GM23338 (cell line): ENCODE measurements at regions not wholly inside any gene's neighbourhood (a gene's known extent, or its start where the extent isn't known, plus 50 kb on each side); places are given as distances from the start of the nearest gene placed in this dataset.

Source experiments
- ATAC-seq: fragments of 200-7000 bp; cut with Tn5 transposase; 3 replicates; pipeline ENCODE4 v1.9.1; 2020
- DNase-seq: peaks from one replicate; pipeline ENCODE4 v3.0.0-alpha.2; 2015; ENCODE audit warnings: low spot score
- H2AFZ ChIP-seq: fragments of 200-600 bp; sonication (generic); 2 replicates; pipeline ENCODE4 v1.8.0; 2016; ENCODE audit warnings: antibody characterized with exemption, mild to moderate bottlenecking, moderate library complexity
- H3F3A ChIP-seq: fragments of 200-600 bp; sonication (generic); replicated peaks from 2 replicates; pipeline ENCODE4 v1.8.0; 2017; ENCODE audit warnings: antibody characterized with exemption, mixed run types, low read depth
- H3K27ac ChIP-seq: fragments of 200-600 bp; sonication (generic); 2 replicates; pipeline ENCODE4 v1.6.1; 2016; ENCODE audit warnings: low read depth
- H3K27me3 ChIP-seq: fragments of 200-600 bp; sonication (generic); 2 replicates; pipeline ENCODE4 v1.8.0; 2016; ENCODE audit warnings: mild to moderate bottlenecking, mixed run types, moderate library complexity; ENCODE audit not compliant: insufficient read depth
- H3K36me3 ChIP-seq: fragments of 200-600 bp; sonication (generic); 2 replicates; pipeline ENCODE4 v1.8.0; 2016; ENCODE audit warnings: mild to moderate bottlenecking; ENCODE audit not compliant: insufficient read depth
- H3K4me1 ChIP-seq: fragments of 200-600 bp; sonication (generic); 2 replicates; pipeline ENCODE4 v1.8.0; 2016; ENCODE audit warnings: mild to moderate bottlenecking, moderate library complexity; ENCODE audit not compliant: insufficient read depth
- H3K4me2 ChIP-seq: fragments of 200-600 bp; sonication (generic); 2 replicates; pipeline ENCODE4 v1.7.1; 2017; ENCODE audit warnings: mixed run types
- H3K4me3 ChIP-seq: fragments of 200-600 bp; sonication (generic); 2 replicates; pipeline ENCODE4 v1.6.1; 2016; ENCODE audit warnings: mixed run types
- H3K79me2 ChIP-seq: fragments of 200-600 bp; sonication (generic); replicated peaks from 2 replicates; pipeline ENCODE4 v1.8.0; 2017; ENCODE audit warnings: mild to moderate bottlenecking; ENCODE audit not compliant: insufficient read depth
- H3K9me2 ChIP-seq: fragments of 200-600 bp; sonication (generic); 2 replicates; pipeline ENCODE4 v1.8.0; 2017; ENCODE audit not compliant: insufficient read depth
- H4K20me1 ChIP-seq: fragments of 200-600 bp; sonication (generic); replicated peaks from 2 replicates; pipeline ENCODE4 v1.8.0; 2017; ENCODE audit warnings: mild to moderate bottlenecking; ENCODE audit not compliant: insufficient read depth
- H3K27ac Mint-ChIP-seq: 2 replicates; pipeline ENCODE4 v1.8.0; 2020; ENCODE audit warnings: inconsistent platforms, mild to moderate bottlenecking, moderate library complexity, mixed read lengths
- H3K27me3 Mint-ChIP-seq: 3 replicates; pipeline ENCODE4 v1.8.0; 2022; ENCODE audit warnings: low read depth, mild to moderate bottlenecking, moderate library complexity, mixed read lengths, inconsistent platforms; ENCODE audit not compliant: insufficient read depth, poor library complexity
- H3K36me3 Mint-ChIP-seq: 3 replicates; pipeline ENCODE4 v1.8.0; 2021; ENCODE audit warnings: low read depth, mild to moderate bottlenecking, inconsistent platforms, moderate library complexity, mixed read lengths
- H3K4me1 Mint-ChIP-seq: 3 replicates; pipeline ENCODE4 v1.8.0; 2020; ENCODE audit warnings: mild to moderate bottlenecking, inconsistent platforms, mixed read lengths
- H3K4me3 Mint-ChIP-seq: 3 replicates; pipeline ENCODE4 v1.8.0; 2021; ENCODE audit warnings: moderate library complexity, mild to moderate bottlenecking, inconsistent platforms, mixed read lengths
- H3K9me3 Mint-ChIP-seq: 3 replicates; pipeline ENCODE4 v1.8.0; 2020; ENCODE audit warnings: moderate library complexity, mild to moderate bottlenecking, inconsistent platforms, mixed read lengths
- CREB1 ChIP-seq: fragments of 250-450 bp; sonication (Bioruptor Pico); IDR thresholded peaks from 2 replicates; pipeline ENCODE4 v1.5.0; 2020; ENCODE audit warnings: low read depth, mild to moderate bottlenecking, moderate library complexity
- CTCF ChIP-seq, 2 experiments: fragments of 200-600 bp in 1 of 2; sonication (generic) in 1 of 2; conservative IDR thresholded peaks; 2 replicates each; pipeline versions ENCODE4 v1.5.1 to v1.6.1; 2016 to 2017; ENCODE audit warnings: antibody characterized with exemption in 2 of 2, low read depth in 2 of 2, mild to moderate bottlenecking in 2 of 2, moderate library complexity in 1 of 2
- ETS1 ChIP-seq: IDR thresholded peaks from 2 replicates; pipeline ENCODE4 v1.6.1; 2016; ENCODE audit warnings: antibody characterized with exemption
- EZH2 ChIP-seq: fragments of 200-600 bp; sonication (generic); IDR thresholded peaks from one replicate; pipeline ENCODE4 v1.8.0; 2017; ENCODE audit warnings: antibody characterized with exemption, mild to moderate bottlenecking, low read depth; ENCODE audit not compliant: unreplicated experiment
- EZH2phosphoT487 ChIP-seq: fragments of 200-600 bp; sonication (generic); IDR thresholded peaks from one replicate; pipeline ENCODE4 v1.8.1; 2018; ENCODE audit warnings: antibody characterized with exemption; ENCODE audit not compliant: unreplicated experiment
- JUNB ChIP-seq: IDR thresholded peaks from one replicate; pipeline ENCODE4 v1.6.1; 2016; ENCODE audit warnings: antibody characterized with exemption; ENCODE audit not compliant: unreplicated experiment
- NANOG ChIP-seq: IDR thresholded peaks from 2 replicates; pipeline ENCODE4 v1.6.1; 2016; ENCODE audit warnings: antibody characterized with exemption, borderline replicate concordance
- POLR2AphosphoS5 ChIP-seq: IDR thresholded peaks from 2 replicates; pipeline ENCODE4 v1.6.1; 2016; ENCODE audit warnings: antibody characterized with exemption, low read depth
- REST ChIP-seq: IDR thresholded peaks from one replicate; pipeline ENCODE4 v1.6.1; 2018; ENCODE audit warnings: antibody characterized with exemption; ENCODE audit not compliant: unreplicated experiment
- STAT1 ChIP-seq: IDR thresholded peaks from one replicate; pipeline ENCODE4 v1.6.1; 2016; ENCODE audit warnings: antibody characterized with exemption; ENCODE audit not compliant: unreplicated experiment
- ZNF114 ChIP-seq: fragments of 250-450 bp; sonication (Bioruptor Pico); IDR thresholded peaks from 2 replicates; pipeline ENCODE4 v1.5.0; 2020; ENCODE audit warnings: mild to moderate bottlenecking, moderate library complexity
- ZNF331 ChIP-seq: fragments of 250-450 bp; sonication (Bioruptor Pico); IDR thresholded peaks from 2 replicates; pipeline ENCODE4 v1.5.0; 2020; ENCODE audit warnings: low read depth, mild to moderate bottlenecking, moderate library complexity
- ZNF462 ChIP-seq: fragments of 250-450 bp; sonication (Bioruptor Pico); IDR thresholded peaks from 2 replicates; pipeline ENCODE4 v1.5.0; 2020; ENCODE audit warnings: mild to moderate bottlenecking, moderate library complexity

GRCh38 chr9:134575901-134576176, 65.8 kb upstream of the COL5A1 start (continued):
- no peak for TF ChIP-seq STAT1
- no peak for TF ChIP-seq CREB1 (CRISPR knock-in tag)
- no peak for TF ChIP-seq NANOG
- no peak for TF ChIP-seq REST
- no peak for TF ChIP-seq CTCF (conservative IDR thresholded peaks at IDR 0.05; ENCODE audit: low read depth in 2 of 2)
- TF ChIP-seq ZNF331 (CRISPR knock-in tag) = no peak

GRCh38 chr9:134585021-134585561, 56.5 kb upstream of the COL5A1 start:
- H3F3A ChIP-seq = no peaks in the 10 kb centered on the region
- Mint-ChIP-seq H3K36me3 (no peaks in the 10 kb centered on the region), H3K27ac (no peak overlapping the region; the same call in 1 of the 2 replicates), H3K27me3 (peaks cover 3% of the 10 kb centered on the region), H3K9me3 (peaks cover 4% of the 10 kb centered on the region; the same call in 2 of the 3 replicates), H3K4me1 (peaks cover 4% of the 10 kb centered on the region), H3K4me3 (no peak overlapping the region)
- no peaks in the 10 kb centered on the region for H3K4me1 ChIP-seq
- H2AFZ ChIP-seq = no peak overlapping the region
- no peak overlapping the region for H3K27ac ChIP-seq
- no peaks in the 10 kb centered on the region for H3K36me3 ChIP-seq
- no peaks in the 10 kb centered on the region for H4K20me1 ChIP-seq
- H3K4me3 ChIP-seq = no peak overlapping the region
- no peaks in the 10 kb centered on the region for H3K79me2 ChIP-seq
- ATAC-seq (no peak), DNase-seq (no peak)
- H3K27me3 ChIP-seq = no peaks in the 10 kb centered on the region
- no peak overlapping the region for H3K4me2 ChIP-seq
- peaks cover 3% of the 10 kb centered on the region for H3K9me2 ChIP-seq
- no peak for TF ChIP-seq ZNF331 (CRISPR knock-in tag)
- TF ChIP-seq CREB1 (CRISPR knock-in tag) = no peak
- TF ChIP-seq NANOG = no peak
- no peak for TF ChIP-seq EZH2
- no peak for TF ChIP-seq POLR2AphosphoS5
- TF ChIP-seq STAT1 = no peak
- TF ChIP-seq JUNB = no peak
- no peak for TF ChIP-seq ZNF462 (CRISPR knock-in tag)
- no peak for TF ChIP-seq ZNF114 (CRISPR knock-in tag)
- TF ChIP-seq EZH2phosphoT487 = no peak
- TF ChIP-seq ETS1 = no peak
